HG03108 (cell line): ENCODE measurements at regions not wholly inside any gene's neighbourhood (a gene's known extent, or its start where the extent isn't known, plus 50 kb on each side); places are given as distances from the start of the nearest gene placed in this dataset.
"Not testable (repeated sequence)": the region's sequence is repeated elsewhere in the genome, so short reads cannot be mapped to it uniquely, and the experiment has no call there.

Experiments used
- ATAC-seq: cut with Tn5 transposase; IDR thresholded peaks from one replicate; pipeline ENCODE4 v1.9.1; 2021; ENCODE audit warnings: moderate library complexity; ENCODE audit not compliant: unreplicated experiment

- no peak for ATAC-seq
These were observed 465.2 kb downstream of the CD83 start for GRCh38 chr6:14582749-14583148.

DNA sequence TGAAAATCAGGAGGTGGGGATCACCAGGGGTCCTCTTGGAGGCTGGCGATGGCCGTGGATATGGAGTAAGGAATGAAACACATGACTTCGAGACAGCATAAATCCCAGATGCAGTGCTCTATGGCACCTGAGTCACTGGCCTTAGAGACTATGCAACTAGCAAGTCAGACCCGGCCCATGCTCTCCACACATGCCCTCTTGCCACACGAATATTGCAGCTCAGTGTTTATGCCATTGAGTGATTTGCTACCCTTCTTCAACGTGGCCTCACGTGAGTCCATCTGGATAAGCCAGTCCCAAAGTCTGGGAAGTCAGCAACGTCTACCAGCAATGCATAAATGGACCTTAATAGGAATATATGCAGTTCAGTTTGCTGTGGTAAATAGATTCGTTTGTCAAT, 466.3 kb downstream of the CD83 start:
- no peak for ATAC-seq

- no peak for ATAC-seq
These were observed 466.9 kb downstream of the CD83 start for GRCh38 chr6:14584450-14584849.

- no peak for ATAC-seq
These were observed 468.1 kb downstream of the CD83 start for GRCh38 chr6:14585689-14586088.

- no peak for ATAC-seq
These were observed 471.6 kb downstream of the CD83 start for GRCh38 chr6:14589175-14589574.

- no peak for ATAC-seq
These were observed 473.0 kb downstream of the CD83 start for GRCh38 chr6:14590586-14590985.

DNA sequence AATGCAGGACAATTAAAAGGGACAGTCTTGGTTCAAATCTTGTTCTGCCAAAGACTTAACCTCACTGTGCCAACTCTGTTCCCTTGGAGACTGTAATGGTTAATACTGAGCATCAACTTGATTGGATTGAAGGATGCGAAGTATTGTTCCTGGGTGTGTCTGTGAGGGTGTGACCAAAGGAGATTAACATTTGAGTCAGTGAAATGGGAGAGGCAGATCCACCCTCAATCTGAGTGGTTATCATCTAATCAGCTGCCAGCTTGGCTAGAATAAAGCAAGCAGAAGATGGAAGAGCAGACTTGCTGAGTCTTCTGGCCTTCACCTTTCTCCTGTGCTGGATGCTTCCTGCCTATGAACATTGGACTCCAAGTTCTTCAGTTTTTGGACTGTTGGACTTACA, 474.4 kb downstream of the CD83 start:
- no peak for ATAC-seq

GRCh38 chr6:14593286-14593685, 475.7 kb downstream of the CD83 start:
- no peak for ATAC-seq

GRCh38 chr6:14595751-14596150, 478.2 kb downstream of the CD83 start:
- ATAC-seq: no peak

DNA sequence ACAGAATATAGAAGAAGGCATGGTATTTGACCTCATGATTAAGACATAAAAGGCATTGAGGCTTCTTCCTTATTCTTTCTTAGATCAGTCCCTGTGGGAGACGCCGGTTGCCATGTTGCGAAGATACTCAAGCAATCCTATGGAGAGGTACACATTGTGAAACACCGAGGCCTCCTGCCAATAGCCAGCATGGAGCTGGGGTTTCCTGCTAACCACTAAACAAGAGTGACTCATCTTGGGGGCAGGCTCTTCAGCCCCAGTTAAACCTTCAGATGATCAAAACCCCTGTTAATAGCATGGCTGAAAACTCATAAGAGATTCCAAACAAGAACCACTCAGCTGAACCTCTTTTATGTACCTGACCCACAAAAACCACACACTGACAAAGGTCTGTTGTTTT, 478.8 kb downstream of the CD83 start:
- no peak for ATAC-seq

- no peak for ATAC-seq
These were observed 479.5 kb downstream of the CD83 start for GRCh38 chr6:14597090-14597489.

DNA sequence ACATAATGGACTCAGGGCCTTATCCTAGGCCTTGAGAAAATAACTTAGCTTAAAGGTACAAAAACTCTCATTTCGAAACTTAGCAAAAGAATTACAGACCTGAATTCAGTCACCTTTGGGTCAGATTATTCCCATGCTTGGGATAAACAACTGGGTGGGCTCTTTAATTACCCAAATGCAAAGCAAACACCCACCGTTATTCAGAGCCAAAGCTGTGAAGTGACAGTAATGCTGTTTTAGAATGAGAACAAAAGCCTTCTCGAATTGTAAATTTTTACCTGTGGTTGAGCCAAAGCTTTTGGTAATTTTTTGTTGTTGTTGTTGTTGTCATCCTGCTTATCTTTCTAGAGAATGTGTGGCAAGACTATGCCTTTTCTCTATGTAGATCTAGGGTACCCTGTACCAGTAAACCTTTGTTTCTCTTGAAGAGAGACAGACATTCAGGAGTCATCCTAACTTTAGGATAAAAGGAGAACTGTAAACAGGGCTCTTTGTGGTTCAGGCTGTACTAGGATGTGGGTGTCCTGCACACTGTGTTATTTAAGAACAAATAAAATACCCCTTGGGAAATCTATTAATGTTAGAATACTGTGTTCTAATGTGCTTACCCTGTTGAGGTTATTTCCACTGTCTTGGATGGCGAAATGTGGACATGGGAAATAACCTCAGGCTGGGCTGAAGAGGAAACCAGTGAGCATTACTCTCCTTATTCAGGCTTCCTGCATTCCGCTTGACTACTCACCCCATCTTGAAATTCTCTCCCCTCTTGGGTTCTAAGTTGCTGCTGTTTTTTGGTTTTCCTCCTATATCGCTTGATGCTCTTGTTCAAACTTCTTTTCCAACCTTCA, 480.7 kb downstream of the CD83 start:
- ATAC-seq: no peak

DNA sequence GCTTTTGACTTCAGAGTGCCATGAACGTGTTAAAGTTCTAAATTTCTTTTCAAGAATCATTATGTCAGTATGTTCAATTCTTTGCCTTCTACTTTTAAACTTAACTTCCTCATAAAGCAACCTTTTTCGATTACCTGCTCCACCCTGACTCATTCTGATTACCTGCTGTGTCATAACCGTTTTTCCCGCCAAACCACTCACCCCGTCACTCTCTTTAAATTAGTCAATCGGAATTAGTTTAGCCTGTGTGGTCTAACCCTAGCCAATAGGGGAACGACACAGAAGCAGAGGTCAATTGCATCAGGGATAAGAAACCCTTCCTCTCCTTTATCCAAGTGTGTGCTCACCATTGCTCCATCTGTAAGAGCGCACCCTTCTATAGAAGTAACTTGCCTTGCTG, 482.7 kb downstream of the CD83 start:
- not testable (repeated sequence) for ATAC-seq

- no peak for ATAC-seq
These were observed 483.9 kb downstream of the CD83 start for GRCh38 chr6:14601490-14601889.

DNA sequence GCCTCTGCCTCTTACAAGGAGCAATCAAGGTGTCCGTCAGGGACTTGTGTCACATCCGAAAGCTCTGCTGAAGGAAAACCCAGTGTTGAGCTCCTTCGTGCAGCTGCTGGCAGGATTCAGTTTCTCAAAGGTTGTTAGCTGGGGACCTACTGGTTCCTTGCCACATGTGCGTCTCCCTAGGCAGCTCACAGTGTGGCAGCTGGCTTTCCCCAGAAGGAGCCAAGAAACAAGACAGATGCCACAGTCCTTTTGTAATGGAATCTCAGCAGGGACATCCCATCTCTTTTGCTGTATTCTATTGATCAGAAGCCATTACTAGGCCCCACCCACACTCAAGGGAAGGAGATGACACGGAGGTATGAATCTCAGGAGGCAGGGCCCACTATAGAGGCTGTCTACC, 488.8 kb downstream of the CD83 start:
- ATAC-seq: no peak

DNA sequence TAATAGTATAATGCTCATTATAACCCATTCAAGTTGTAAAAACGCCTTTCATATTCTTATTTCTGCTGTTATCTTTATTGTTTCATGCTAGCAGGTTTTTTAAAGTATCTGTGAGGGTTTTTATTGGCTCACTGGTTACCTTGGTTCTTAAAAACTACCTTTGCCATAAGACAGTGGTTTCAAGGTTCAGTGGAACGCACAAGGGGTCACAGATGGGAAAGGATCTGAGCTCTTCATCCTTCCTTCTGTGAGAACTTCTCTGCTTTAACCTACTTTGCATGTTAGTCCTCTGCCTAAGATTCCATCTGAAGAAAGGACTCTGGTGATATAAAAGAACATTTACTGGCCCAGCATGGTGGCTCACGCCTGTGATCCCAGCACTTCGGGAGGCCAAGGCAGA, 492.6 kb downstream of the CD83 start:
- no peak for ATAC-seq

- no peak for ATAC-seq
These were observed 494.7 kb downstream of the CD83 start for GRCh38 chr6:14612016-14612980.

GRCh38 chr6:14614631-14615030, 497.1 kb downstream of the CD83 start:
- no peak for ATAC-seq

DNA sequence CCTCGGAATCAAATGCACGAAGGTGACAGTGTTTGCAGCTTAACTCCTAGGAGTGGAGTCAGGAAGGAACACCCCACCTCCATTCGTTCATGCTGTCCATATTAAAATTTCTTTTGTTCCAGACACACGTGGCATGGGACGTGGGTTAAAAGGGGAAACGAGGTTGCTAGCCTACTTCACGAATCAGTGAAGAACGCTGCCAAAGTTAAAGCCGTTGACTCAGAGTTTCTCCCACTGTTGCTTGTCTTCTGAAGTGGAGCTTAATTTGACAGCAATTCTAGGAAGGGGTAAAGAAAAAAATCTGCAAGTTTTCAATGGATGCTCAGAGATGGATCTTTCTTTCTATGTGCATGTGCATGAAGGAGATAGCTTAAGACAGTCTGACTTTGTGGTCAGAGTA, 499.1 kb downstream of the CD83 start:
- ATAC-seq: no peak

DNA sequence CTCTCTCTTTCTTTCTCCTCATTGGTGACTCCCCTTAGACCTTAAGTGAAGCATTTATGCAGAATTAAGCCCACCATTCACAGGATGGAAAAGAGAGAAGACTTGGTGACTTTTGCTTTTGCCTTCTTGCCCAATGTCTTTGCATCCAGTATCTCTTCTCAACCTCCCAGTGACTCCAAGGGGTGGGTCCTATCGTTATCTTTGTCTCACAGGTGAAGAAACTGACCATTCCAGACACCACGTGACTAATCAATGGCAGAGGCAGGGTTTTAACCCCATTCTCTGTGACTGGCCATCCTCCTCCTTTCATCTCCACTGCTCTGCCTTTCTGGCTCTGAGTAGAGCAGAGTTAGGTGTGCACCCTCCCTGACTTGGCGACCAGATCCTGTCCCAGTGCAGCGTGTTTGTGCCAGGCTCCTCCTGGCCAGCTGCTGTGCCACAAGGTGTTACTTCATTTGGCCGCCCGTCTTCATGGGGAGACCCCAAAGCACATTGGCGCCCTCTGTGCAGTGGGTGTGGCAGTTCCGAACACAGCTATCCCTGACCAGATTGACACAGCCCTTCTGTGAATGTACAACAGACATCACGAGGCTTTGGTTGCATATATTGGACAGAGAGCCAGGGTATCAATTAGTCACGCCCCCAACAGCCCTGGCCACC, 501.3 kb downstream of the CD83 start:
- ATAC-seq: no peak

- no peak for ATAC-seq
These were observed 501.8 kb downstream of the CD83 start for GRCh38 chr6:14619419-14619781.
